A549 (cell line): ENCODE measurements at regions not wholly inside any gene's neighbourhood (a gene's known extent, or its start where the extent isn't known, plus 50 kb on each side); places are given as distances from the start of the nearest gene placed in this dataset.

Source experiments
- ATAC-seq, 2 experiments: fragments of 200-7000 bp in 1 of 2; fragments of >200 bp in 1 of 2; cut with Nextera tagmentation in 1 of 2; cut with Tn5 transposase in 1 of 2; 3 replicates each; pipeline versions ENCODE4 v1.8.0 to v1.9.1; 2018 to 2020; ENCODE audit warnings: mild to moderate bottlenecking in 1 of 2, moderate library complexity in 1 of 2
- CTCF ChIA-PET: fragments of 300-600 bp; sonication (Branson Sonifier 250); formaldehyde crosslinking; extraction: SDS; loops from one replicate; lab custom pipeline; 2021; ENCODE audit warnings: antibody characterized with exemption, inconsistent platforms; lab: Yijun Ruan, JAX
- POLR2A ChIA-PET: fragments of 350-600 bp; formaldehyde crosslinking; extraction: SDS; loops from one replicate; lab custom pipeline; 2021; ENCODE audit warnings: antibody characterized with exemption, inconsistent platforms; lab: Yijun Ruan, JAX
- DNase-seq, 2 experiments: peaks; one replicate each; pipeline versions ENCODE4 v3.0.0 to v3.0.0-alpha.2; 2011 to 2016; ENCODE audit warnings: low read depth in 1 of 2, low spot score in 1 of 2
- FAIRE-seq: peaks from 2 replicates; lab custom pipeline; 2011; peaks lifted over from hg19 to GRCh38; lab: Jason Lieb, UNC
- H3K27ac ChIP-seq, 2 experiments: fragments of >200 bp; sonication (Bioruptor Twin); formaldehyde crosslinking; 3 replicates each; pipeline ENCODE4 v1.5.1; 2016 to 2017
- H3K4me1 ChIP-seq: fragments of >200 bp; sonication (Bioruptor Twin); formaldehyde crosslinking; 3 replicates; pipeline ENCODE4 v1.6.1; 2016
- H3K4me2 ChIP-seq: fragments of >200 bp; sonication (Bioruptor Twin); formaldehyde crosslinking; 3 replicates; pipeline ENCODE4 v1.6.1; 2016
- H3K4me3 ChIP-seq: fragments of >200 bp; sonication (Bioruptor Twin); formaldehyde crosslinking; 3 replicates; pipeline ENCODE4 v1.5.1; 2016
- H3K9me3 ChIP-seq: fragments of >200 bp; sonication (Bioruptor Twin); formaldehyde crosslinking; 3 replicates; pipeline ENCODE4 v1.6.1; 2016
- CEBPB ChIP-seq, 2 experiments: fragments of >200 bp in 1 of 2; sonication (Bioruptor Twin) in 1 of 2; formaldehyde crosslinking in 1 of 2; IDR thresholded peaks; 2 replicates each; pipeline ENCODE4 v1.6.1; 2012 to 2016
- CHD2 ChIP-seq: fragments of 150-350 bp; IDR thresholded peaks from 2 replicates; pipeline ENCODE4 v1.6.1; 2014; ENCODE audit warnings: low read length; ENCODE audit not compliant: partially characterized antibody
- CHD4 ChIP-seq: fragments of 200-600 bp; sonication (generic); IDR thresholded peaks from 2 replicates; pipeline ENCODE4 v1.6.1; 2016; ENCODE audit warnings: antibody characterized with exemption, mild to moderate bottlenecking, borderline replicate concordance
- E2F6 ChIP-seq: IDR thresholded peaks from 2 replicates; pipeline ENCODE4 v1.6.1; 2012; ENCODE audit warnings: low read depth, borderline replicate concordance
- EHMT2 ChIP-seq: fragments of 200-600 bp; sonication (generic); IDR thresholded peaks from 2 replicates; pipeline ENCODE4 v1.6.1; 2016; ENCODE audit warnings: antibody characterized with exemption, low read depth, mild to moderate bottlenecking, moderate library complexity
- EP300 ChIP-seq, 2 experiments: fragments of >200 bp; sonication (Bioruptor Twin); formaldehyde crosslinking; IDR thresholded peaks; 2 replicates in 1 of 2; 3 replicates in 1 of 2; pipeline ENCODE4 v1.6.1; 2016 to 2017
- FOSB ChIP-seq: fragments of 250-450 bp; sonication (Bioruptor Pico); IDR thresholded peaks from 2 replicates; pipeline ENCODE4 v1.5.0; 2020; ENCODE audit warnings: mild to moderate bottlenecking, moderate library complexity
- FOSL2 ChIP-seq, 2 experiments: fragments of 450-650 bp in 1 of 2; fragments of >200 bp in 1 of 2; sonication (Bioruptor Twin) in 1 of 2; formaldehyde crosslinking; IDR thresholded peaks; 2 replicates each; pipeline versions ENCODE4 v1.5.0 to v1.6.1; 2016 to 2020; ENCODE audit warnings: mild to moderate bottlenecking in 1 of 2, moderate library complexity in 1 of 2
- FOXS1 ChIP-seq: fragments of 250-450 bp; sonication (Bioruptor Pico); IDR thresholded peaks from 2 replicates; pipeline ENCODE4 v1.5.0; 2020; ENCODE audit warnings: mild to moderate bottlenecking, moderate library complexity
- GATA3 ChIP-seq: IDR thresholded peaks from 2 replicates; pipeline ENCODE4 v1.6.1; 2012; ENCODE audit warnings: borderline replicate concordance
- HDAC2 ChIP-seq: fragments of 200-600 bp; sonication (generic); IDR thresholded peaks from 2 replicates; pipeline ENCODE4 v1.6.1; 2016
- HOXA7 ChIP-seq: fragments of 250-450 bp; sonication (Bioruptor Pico); IDR thresholded peaks from 2 replicates; pipeline ENCODE4 v1.5.0; 2020; ENCODE audit warnings: mild to moderate bottlenecking, moderate library complexity
- HOXB13 ChIP-seq: fragments of 250-450 bp; sonication (Bioruptor Pico); IDR thresholded peaks from 2 replicates; pipeline ENCODE4 v1.5.0; 2020; ENCODE audit warnings: low read depth, mild to moderate bottlenecking, moderate library complexity
- HOXB5 ChIP-seq: fragments of 250-450 bp; sonication (Bioruptor Pico); IDR thresholded peaks from 2 replicates; pipeline ENCODE4 v1.5.0; 2020; ENCODE audit warnings: mild to moderate bottlenecking, moderate library complexity
- JUN ChIP-seq, 2 experiments: fragments of >200 bp; sonication (Bioruptor Twin); formaldehyde crosslinking; IDR thresholded peaks; 2 replicates in 1 of 2; 3 replicates in 1 of 2; pipeline ENCODE4 v1.6.1; 2016 to 2017
- KDM1A ChIP-seq: fragments of 200-600 bp; sonication (generic); IDR thresholded peaks from 2 replicates; pipeline ENCODE4 v1.6.1; 2016; ENCODE audit warnings: low read depth, mild to moderate bottlenecking
- KDM5A ChIP-seq: fragments of 200-600 bp; sonication (generic); IDR thresholded peaks from 2 replicates; pipeline ENCODE4 v1.6.1; 2016; ENCODE audit warnings: antibody characterized with exemption, mild to moderate bottlenecking
- MAZ ChIP-seq: fragments of 150-350 bp; IDR thresholded peaks from 2 replicates; pipeline ENCODE4 v1.6.1; 2014; ENCODE audit warnings: antibody characterized with exemption, low read depth, low read length, borderline replicate concordance
- NFE2L2 ChIP-seq: fragments of 150-350 bp; conservative IDR thresholded peaks from 2 replicates; pipeline ENCODE4 v1.6.1; 2014; ENCODE audit warnings: low read length
- NPAS2 ChIP-seq: fragments of 250-450 bp; sonication (Bioruptor Pico); IDR thresholded peaks from 2 replicates; pipeline ENCODE4 v1.8.0; 2022; ENCODE audit warnings: mild to moderate bottlenecking, moderate library complexity, borderline replicate concordance
- PHF8 ChIP-seq: fragments of 200-600 bp; sonication (generic); IDR thresholded peaks from 2 replicates; pipeline ENCODE4 v1.6.1; 2016; ENCODE audit warnings: low read depth, mild to moderate bottlenecking, antibody characterized with exemption, moderate library complexity, borderline replicate concordance
- RNF2 ChIP-seq: fragments of 200-600 bp; sonication (generic); IDR thresholded peaks from 2 replicates; pipeline ENCODE4 v1.6.1; 2016; ENCODE audit warnings: low read depth, mild to moderate bottlenecking, antibody characterized with exemption, moderate library complexity, borderline replicate concordance
- ZC3H11A ChIP-seq: fragments of 450-650 bp; IDR thresholded peaks from 2 replicates; pipeline ENCODE4 v1.6.1; 2014; ENCODE audit warnings: antibody characterized with exemption, mild to moderate bottlenecking
- ZSCAN20 ChIP-seq: fragments of 250-450 bp; sonication (Bioruptor Pico); IDR thresholded peaks from 2 replicates; pipeline ENCODE4 v1.8.0; 2022; ENCODE audit warnings: mild to moderate bottlenecking, moderate library complexity
- WGBS: methylation state at CpG from one replicate; pipeline ENCODE4 v1.1.6; 2017; ENCODE audit errors: missing lambda C conversion rate; 5-methylcytosine and 5-hydroxymethylcytosine counted together
- TF ChIP-seq, protein P1 (sequence below): fragments of 200-600 bp; sonication (generic); IDR thresholded peaks from 2 replicates; pipeline ENCODE4 v1.6.1; 2016; ENCODE audit warnings: antibody characterized with exemption, mild to moderate bottlenecking, moderate library complexity
- TF ChIP-seq, protein P2 (sequence below): fragments of 450-650 bp; IDR thresholded peaks from 2 replicates; pipeline ENCODE4 v1.6.1; 2014; ENCODE audit warnings: antibody characterized with exemption

DNA sequence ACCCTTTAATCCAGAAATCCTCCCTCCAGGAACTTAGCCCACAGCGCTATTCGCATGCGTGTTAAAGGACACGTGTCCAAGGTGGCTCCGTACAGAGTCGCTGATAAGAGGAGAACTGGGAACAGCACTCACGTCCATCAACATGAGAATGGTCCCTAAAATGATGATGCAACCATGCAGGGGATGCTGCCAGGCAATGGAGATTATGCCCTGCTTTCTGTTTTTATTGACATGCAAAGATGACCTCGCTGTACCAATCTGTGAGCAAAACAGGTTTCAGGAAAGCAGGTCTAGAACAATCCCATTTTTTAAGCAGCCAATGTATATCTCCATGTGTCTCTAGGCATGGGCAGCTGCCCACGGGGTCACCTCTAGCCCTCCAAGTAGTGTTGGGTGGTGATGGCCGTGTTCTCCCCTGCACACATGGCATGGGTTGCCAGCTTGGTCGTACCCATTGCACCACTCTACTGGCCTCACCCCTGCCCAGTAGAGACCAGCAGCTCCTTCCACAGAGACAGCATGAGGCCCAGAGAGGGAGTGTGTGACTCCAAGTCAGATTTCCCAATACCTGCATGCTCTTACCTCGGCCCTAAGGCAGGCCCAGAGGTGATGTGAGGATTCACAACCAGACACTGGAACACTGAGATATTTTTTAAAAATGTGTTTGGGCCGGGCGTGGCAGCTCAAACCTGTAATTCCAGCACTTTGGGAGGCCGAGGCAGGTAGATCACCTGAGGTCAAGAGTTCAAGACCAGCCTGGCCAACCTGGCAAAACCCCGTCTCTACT is 68.3 kb upstream of the LINC01488 start:
- POLR2A ChIA-PET: no interaction called here
- TF ChIP-seq NPAS2 (CRISPR knock-in tag) (no peak), KDM5A (no peak), EP300 (IDR thresholded peaks at IDR 0.05) (no peak), HDAC2 (no peak), ZC3H11A (no peak), HOXB13 (CRISPR knock-in tag) (no peak), CHD2 (no peak), MAZ (no peak), FOSB (CRISPR knock-in tag) (no peak), HOXB5 (CRISPR knock-in tag) (no peak), E2F6 (no peak), GATA3 (no peak)
- TF ChIP-seq, protein P1, sequence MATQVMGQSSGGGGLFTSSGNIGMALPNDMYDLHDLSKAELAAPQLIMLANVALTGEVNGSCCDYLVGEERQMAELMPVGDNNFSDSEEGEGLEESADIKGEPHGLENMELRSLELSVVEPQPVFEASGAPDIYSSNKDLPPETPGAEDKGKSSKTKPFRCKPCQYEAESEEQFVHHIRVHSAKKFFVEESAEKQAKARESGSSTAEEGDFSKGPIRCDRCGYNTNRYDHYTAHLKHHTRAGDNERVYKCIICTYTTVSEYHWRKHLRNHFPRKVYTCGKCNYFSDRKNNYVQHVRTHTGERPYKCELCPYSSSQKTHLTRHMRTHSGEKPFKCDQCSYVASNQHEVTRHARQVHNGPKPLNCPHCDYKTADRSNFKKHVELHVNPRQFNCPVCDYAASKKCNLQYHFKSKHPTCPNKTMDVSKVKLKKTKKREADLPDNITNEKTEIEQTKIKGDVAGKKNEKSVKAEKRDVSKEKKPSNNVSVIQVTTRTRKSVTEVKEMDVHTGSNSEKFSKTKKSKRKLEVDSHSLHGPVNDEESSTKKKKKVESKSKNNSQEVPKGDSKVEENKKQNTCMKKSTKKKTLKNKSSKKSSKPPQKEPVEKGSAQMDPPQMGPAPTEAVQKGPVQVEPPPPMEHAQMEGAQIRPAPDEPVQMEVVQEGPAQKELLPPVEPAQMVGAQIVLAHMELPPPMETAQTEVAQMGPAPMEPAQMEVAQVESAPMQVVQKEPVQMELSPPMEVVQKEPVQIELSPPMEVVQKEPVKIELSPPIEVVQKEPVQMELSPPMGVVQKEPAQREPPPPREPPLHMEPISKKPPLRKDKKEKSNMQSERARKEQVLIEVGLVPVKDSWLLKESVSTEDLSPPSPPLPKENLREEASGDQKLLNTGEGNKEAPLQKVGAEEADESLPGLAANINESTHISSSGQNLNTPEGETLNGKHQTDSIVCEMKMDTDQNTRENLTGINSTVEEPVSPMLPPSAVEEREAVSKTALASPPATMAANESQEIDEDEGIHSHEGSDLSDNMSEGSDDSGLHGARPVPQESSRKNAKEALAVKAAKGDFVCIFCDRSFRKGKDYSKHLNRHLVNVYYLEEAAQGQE: no peak
- TF ChIP-seq, protein P2, sequence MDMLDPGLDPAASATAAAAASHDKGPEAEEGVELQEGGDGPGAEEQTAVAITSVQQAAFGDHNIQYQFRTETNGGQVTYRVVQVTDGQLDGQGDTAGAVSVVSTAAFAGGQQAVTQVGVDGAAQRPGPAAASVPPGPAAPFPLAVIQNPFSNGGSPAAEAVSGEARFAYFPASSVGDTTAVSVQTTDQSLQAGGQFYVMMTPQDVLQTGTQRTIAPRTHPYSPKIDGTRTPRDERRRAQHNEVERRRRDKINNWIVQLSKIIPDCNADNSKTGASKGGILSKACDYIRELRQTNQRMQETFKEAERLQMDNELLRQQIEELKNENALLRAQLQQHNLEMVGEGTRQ: no peak
- Histone ChIP-seq H3K9me3 (no peaks in the 10 kb centered on the region), H3K27ac (no peak overlapping the region), H3K4me1 (no peaks in the 10 kb centered on the region), H3K4me3 (no peak overlapping the region), H3K4me2 (no peak overlapping the region)
- no peak for DNase-seq
- no peak for ATAC-seq
- WGBS: 86% methylated on average over 15 of the region's 16 CpGs
- CTCF ChIA-PET: no interaction called here
- FAIRE-seq: no peak

GRCh38 chr11:69413993-69414392 is 67.5 kb upstream of the LINC01488 start:
- H3K4me1 ChIP-seq: no peaks in the 10 kb centered on the region
- no peak for ATAC-seq
- CTCF ChIA-PET: no interaction called here
- no peaks in the 10 kb centered on the region for H3K9me3 ChIP-seq
- no peak for DNase-seq
- no peak overlapping the region for H3K27ac ChIP-seq
- TF ChIP-seq KDM5A: no peak
- TF ChIP-seq CEBPB (IDR thresholded peaks at IDR 0.05): no peak
- no peak for TF ChIP-seq HDAC2
- no peak for TF ChIP-seq PHF8
- TF ChIP-seq EHMT2: no peak
- no peak for TF ChIP-seq FOSL2 (IDR thresholded peaks at IDR 0.05)
- TF ChIP-seq FOSL2 (CRISPR knock-in tag; IDR thresholded peaks at IDR 0.05): no peak
- TF ChIP-seq NFE2L2: no peak
- no peak for TF ChIP-seq RNF2
- no peak for TF ChIP-seq KDM1A
- no peak for TF ChIP-seq FOXS1 (CRISPR knock-in tag)
- no peak for TF ChIP-seq ZSCAN20 (CRISPR knock-in tag)
- no peak for TF ChIP-seq GATA3
- no peak for TF ChIP-seq JUN (IDR thresholded peaks at IDR 0.05)
- no peak for TF ChIP-seq HOXA7 (CRISPR knock-in tag)
- no peak for TF ChIP-seq HOXB13 (CRISPR knock-in tag)
- TF ChIP-seq CHD4: no peak
- no peak overlapping the region for H3K4me3 ChIP-seq
- no peak overlapping the region for H3K4me2 ChIP-seq
- 88% methylated on average over 4 of the region's 4 CpGs for WGBS
- FAIRE-seq: no peak
- POLR2A ChIA-PET: no interaction called here
